CD4-positive, alpha-beta memory T cell (primary cell): ENCODE measurements at regions not wholly inside any gene's neighbourhood (a gene's known extent, or its start where the extent isn't known, plus 50 kb on each side); places are given as distances from the start of the nearest gene placed in this dataset.

Experiments used
- CTCF ChIA-PET: fragments of 350-600 bp; sonication (Branson Sonifier 250); formaldehyde crosslinking; loops from one replicate; lab custom pipeline; 2021; ENCODE audit warnings: inconsistent platforms; ENCODE audit not compliant: partially characterized antibody; lab: Charles Lee
- POLR2A ChIA-PET: fragments of 350-600 bp; sonication (Branson Sonifier 250); formaldehyde crosslinking; loops from one replicate; lab custom pipeline; 2021; ENCODE audit not compliant: partially characterized antibody; lab: Charles Lee
- DNase-seq, 5 donors: peaks; one replicate each; pipeline versions ENCODE4 v3.0.0 to v3.0.0-alpha.2; 2020 to 2022; ENCODE audit warnings: mixed read lengths in 1 of 5
- H3K27ac ChIP-seq: one replicate; pipeline ENCODE4 v1.7.0; 2013; ENCODE audit warnings: low read depth, low read length
- H3K27me3 ChIP-seq: 2 replicates; pipeline ENCODE4 v1.7.0; 2013; ENCODE audit warnings: mild to moderate bottlenecking, low read length, moderate library complexity; ENCODE audit not compliant: insufficient read depth
- H3K36me3 ChIP-seq: 2 replicates; pipeline ENCODE4 v1.7.0; 2013; ENCODE audit warnings: mild to moderate bottlenecking, low read length, moderate library complexity; ENCODE audit not compliant: insufficient read depth
- H3K4me1 ChIP-seq: 2 replicates; pipeline ENCODE4 v1.7.0; 2013; ENCODE audit warnings: mild to moderate bottlenecking, low read length, moderate library complexity; ENCODE audit not compliant: insufficient read depth
- H3K4me3 ChIP-seq, 2 donors: one replicate each; pipeline ENCODE4 v1.7.0; 2013; ENCODE audit warnings: low read length in 2 of 2, mild to moderate bottlenecking in 1 of 2
- H3K9me3 ChIP-seq, 2 donors: one replicate each; pipeline ENCODE4 v1.7.0; 2013; ENCODE audit warnings: low read length in 2 of 2, control low read depth in 1 of 2; ENCODE audit not compliant: control insufficient read depth in 1 of 2
- H3K27ac Mint-ChIP-seq, 7 donors: one replicate each; pipeline ENCODE4 v1.8.0; 2020 to 2021; ENCODE audit warnings: mixed read lengths in 7 of 7, mild to moderate bottlenecking in 6 of 7, inconsistent platforms in 3 of 7, moderate library complexity in 3 of 7
- H3K27me3 Mint-ChIP-seq, 2 donors: one replicate each; pipeline ENCODE4 v1.8.0; 2020 to 2021; ENCODE audit warnings: mixed read lengths in 2 of 2
- H3K36me3 Mint-ChIP-seq, 2 donors: one replicate each; pipeline ENCODE4 v1.8.0; 2020 to 2021; ENCODE audit warnings: mixed read lengths in 2 of 2, inconsistent platforms in 1 of 2, mild to moderate bottlenecking in 1 of 2
- H3K4me1 Mint-ChIP-seq, 4 donors: one replicate each; pipeline ENCODE4 v1.8.0; 2020 to 2021; ENCODE audit warnings: mixed read lengths in 4 of 4, mild to moderate bottlenecking in 1 of 4
- H3K4me3 Mint-ChIP-seq, 8 donors: one replicate each; pipeline ENCODE4 v1.8.0; 2020 to 2021; ENCODE audit warnings: mixed read lengths in 8 of 8, mild to moderate bottlenecking in 7 of 8, moderate library complexity in 6 of 8, inconsistent platforms in 3 of 8
- H3K9me3 Mint-ChIP-seq, 8 donors: one replicate each; pipeline ENCODE4 v1.8.0; 2020 to 2021; ENCODE audit warnings: mixed read lengths in 8 of 8, mild to moderate bottlenecking in 5 of 8, inconsistent platforms in 3 of 8, moderate library complexity in 1 of 8
- intact Hi-C: fragments of 100-400 bp; cut with micrococcal nuclease; formaldehyde crosslinking; loops from one replicate; pipeline ENCODE4 v1.15.1; 2023

- Histone ChIP-seq H3K36me3 (no peaks in the 10 kb centered on the region), H3K9me3 (no peaks in the 10 kb centered on the region), H3K27ac (no peak overlapping the region), H3K27me3 (no peaks in the 10 kb centered on the region), H3K4me1 (no peaks in the 10 kb centered on the region), H3K4me3 (no peak overlapping the region)
- no peaks in the 10 kb centered on the region for H3K36me3 Mint-ChIP-seq
- POLR2A ChIA-PET, result no interaction called here
- intact Hi-C loops, result no loop called here
- CTCF ChIA-PET, result no interaction called here
- no peak for DNase-seq
- H3K27me3 Mint-ChIP-seq, result no peaks in the 10 kb centered on the region
- peaks cover 0 to 10% (median 2%) of the 10 kb centered on the region in 8 donors for H3K9me3 Mint-ChIP-seq
- H3K4me3 Mint-ChIP-seq, result no peak overlapping the region
- H3K27ac Mint-ChIP-seq, result no peak overlapping the region
- H3K4me1 Mint-ChIP-seq, result no peaks in the 10 kb centered on the region
These were observed 688.2 kb downstream of the TBC1D32 start for GRCh38 chr6:120646101-120646500.

GRCh38 chr6:120632975-120633374, 701.3 kb downstream of the TBC1D32 start:
- DNase-seq, result no peak
- H3K4me3 ChIP-seq, result no peak overlapping the region
- Mint-ChIP-seq H3K4me3 (no peak overlapping the region), H3K4me1 (no peaks in the 10 kb centered on the region), H3K27me3 (no peaks in the 10 kb centered on the region), H3K9me3 (peaks cover 0 to 3% (median 2%) of the 10 kb centered on the region in 8 donors), H3K27ac (no peak overlapping the region), H3K36me3 (no peaks in the 10 kb centered on the region)
- no peaks in the 10 kb centered on the region for H3K4me1 ChIP-seq
- ChIA-PET POLR2A (no interaction called here), CTCF (no interaction called here)
- intact Hi-C loops, result no loop called here
- H3K36me3 ChIP-seq, result no peaks in the 10 kb centered on the region
- no peaks in the 10 kb centered on the region for H3K27me3 ChIP-seq
- H3K9me3 ChIP-seq, result no peaks in the 10 kb centered on the region
- H3K27ac ChIP-seq, result no peak overlapping the region

- Histone ChIP-seq H3K9me3 (no peaks in the 10 kb centered on the region), H3K4me3 (no peak overlapping the region), H3K4me1 (no peaks in the 10 kb centered on the region), H3K27me3 (no peaks in the 10 kb centered on the region), H3K27ac (no peak overlapping the region), H3K36me3 (no peaks in the 10 kb centered on the region)
- no peaks in the 10 kb centered on the region for H3K4me1 Mint-ChIP-seq
- no peak overlapping the region for H3K4me3 Mint-ChIP-seq
- CTCF ChIA-PET, result no interaction called here
- intact Hi-C loops, result no loop called here
- H3K27me3 Mint-ChIP-seq, result no peaks in the 10 kb centered on the region
- H3K27ac Mint-ChIP-seq, result no peak overlapping the region
- no peaks in the 10 kb centered on the region for H3K36me3 Mint-ChIP-seq
- H3K9me3 Mint-ChIP-seq, result peaks cover 0 to 5% (median 2%) of the 10 kb centered on the region in 8 donors
- POLR2A ChIA-PET, result no interaction called here
- DNase-seq, result no peak
These were observed 706.7 kb downstream of the TBC1D32 start for GRCh38 chr6:120627612-120628011.

- no peaks in the 10 kb centered on the region for H3K27me3 ChIP-seq
- no peak overlapping the region for H3K27ac ChIP-seq
- Mint-ChIP-seq H3K9me3 (peaks cover 0 to 3% (median 0%) of the 10 kb centered on the region in 8 donors), H3K4me3 (no peak overlapping the region), H3K36me3 (no peaks in the 10 kb centered on the region), H3K27ac (no peak overlapping the region), H3K4me1 (no peaks in the 10 kb centered on the region), H3K27me3 (no peaks in the 10 kb centered on the region)
- ChIA-PET CTCF (no interaction called here), POLR2A (no interaction called here)
- intact Hi-C loops, result no loop called here
- H3K4me3 ChIP-seq, result no peak overlapping the region
- H3K9me3 ChIP-seq, result no peaks in the 10 kb centered on the region
- no peaks in the 10 kb centered on the region for H3K36me3 ChIP-seq
- DNase-seq, result no peak
- no peaks in the 10 kb centered on the region for H3K4me1 ChIP-seq
These were observed 712.1 kb downstream of the TBC1D32 start for GRCh38 chr6:120622127-120622631.

GRCh38 chr6:120620900-120621299, 713.4 kb downstream of the TBC1D32 start:
- Histone ChIP-seq H3K9me3 (no peaks in the 10 kb centered on the region), H3K27ac (no peak overlapping the region), H3K27me3 (no peaks in the 10 kb centered on the region), H3K4me1 (no peaks in the 10 kb centered on the region), H3K36me3 (no peaks in the 10 kb centered on the region), H3K4me3 (no peak overlapping the region)
- no peaks in the 10 kb centered on the region for H3K27me3 Mint-ChIP-seq
- H3K9me3 Mint-ChIP-seq, result peaks cover 0 to 3% (median 0%) of the 10 kb centered on the region in 8 donors
- DNase-seq, result no peak
- POLR2A ChIA-PET, result no interaction called here
- CTCF ChIA-PET, result no interaction called here
- H3K4me3 Mint-ChIP-seq, result no peak overlapping the region
- H3K4me1 Mint-ChIP-seq, result no peaks in the 10 kb centered on the region
- H3K36me3 Mint-ChIP-seq, result no peaks in the 10 kb centered on the region
- intact Hi-C loops, result no loop called here
- H3K27ac Mint-ChIP-seq, result no peak overlapping the region

GRCh38 chr6:120615238-120615637, 719.0 kb downstream of the TBC1D32 start:
- DNase-seq, result no peak
- no peak overlapping the region for H3K27ac ChIP-seq
- POLR2A ChIA-PET, result no interaction called here
- H3K27ac Mint-ChIP-seq, result no peak overlapping the region
- H3K4me1 Mint-ChIP-seq, result no peaks in the 10 kb centered on the region
- H3K4me3 ChIP-seq, result no peak overlapping the region
- no peaks in the 10 kb centered on the region for H3K27me3 Mint-ChIP-seq
- intact Hi-C loops, result no loop called here
- no peaks in the 10 kb centered on the region for H3K9me3 ChIP-seq
- H3K4me1 ChIP-seq, result no peaks in the 10 kb centered on the region
- no peak overlapping the region for H3K4me3 Mint-ChIP-seq
- no peaks in the 10 kb centered on the region for H3K36me3 Mint-ChIP-seq
- CTCF ChIA-PET, result no interaction called here
- H3K36me3 ChIP-seq, result no peaks in the 10 kb centered on the region
- H3K9me3 Mint-ChIP-seq, result peaks cover 0 to 3% (median 0%) of the 10 kb centered on the region in 8 donors
- H3K27me3 ChIP-seq, result no peaks in the 10 kb centered on the region

GRCh38 chr6:120614723-120615122, 719.6 kb downstream of the TBC1D32 start:
- Histone ChIP-seq H3K36me3 (no peaks in the 10 kb centered on the region), H3K27ac (no peak overlapping the region), H3K4me3 (no peak overlapping the region), H3K9me3 (no peaks in the 10 kb centered on the region), H3K27me3 (no peaks in the 10 kb centered on the region), H3K4me1 (no peaks in the 10 kb centered on the region)
- ChIA-PET CTCF (no interaction called here), POLR2A (no interaction called here)
- H3K4me1 Mint-ChIP-seq, result no peaks in the 10 kb centered on the region
- intact Hi-C loops, result no loop called here
- H3K27ac Mint-ChIP-seq, result no peak overlapping the region
- H3K36me3 Mint-ChIP-seq, result no peaks in the 10 kb centered on the region
- no peak for DNase-seq
- peaks cover 0 to 3% (median 0%) of the 10 kb centered on the region in 8 donors for H3K9me3 Mint-ChIP-seq
- no peaks in the 10 kb centered on the region for H3K27me3 Mint-ChIP-seq
- H3K4me3 Mint-ChIP-seq, result no peak overlapping the region

GRCh38 chr6:120608826-120609225, 725.5 kb downstream of the TBC1D32 start:
- peaks cover 0 to 1% of the 10 kb centered on the region in 2 donors for H3K27me3 Mint-ChIP-seq
- no peak overlapping the region for H3K4me3 Mint-ChIP-seq
- no peak for DNase-seq
- intact Hi-C loops, result no loop called here
- ChIA-PET CTCF (no interaction called here), POLR2A (no interaction called here)
- no peak overlapping the region for H3K27ac ChIP-seq
- H3K27me3 ChIP-seq, result no peaks in the 10 kb centered on the region
- no peaks in the 10 kb centered on the region for H3K4me1 Mint-ChIP-seq
- no peaks in the 10 kb centered on the region for H3K36me3 Mint-ChIP-seq
- no peaks in the 10 kb centered on the region for H3K9me3 ChIP-seq
- no peak overlapping the region for H3K27ac Mint-ChIP-seq
- no peak overlapping the region for H3K4me3 ChIP-seq
- no peaks in the 10 kb centered on the region for H3K36me3 ChIP-seq
- no peaks in the 10 kb centered on the region for H3K4me1 ChIP-seq
- H3K9me3 Mint-ChIP-seq, result peaks cover 0 to 4% (median 2%) of the 10 kb centered on the region in 8 donors
